Naive thymus-derived CD8-positive, alpha-beta T cell (primary cell): ENCODE measurements at regions not wholly inside any gene's neighbourhood (a gene's known extent, or its start where the extent isn't known, plus 50 kb on each side); places are given as distances from the start of the nearest gene placed in this dataset.

Experiments
- ATAC-seq, 2 donors: fragments of 150-1000 bp; cut with Tn5 transposase in 1 of 2; sonication (Bioruptor Pico), chemical (Tn5 transposase) in 1 of 2; 1 replicate in 1 of 2; 2 replicates in 1 of 2; pipeline ENCODE4 v1.10.0; 2021; ENCODE audit warnings: mild to moderate bottlenecking in 2 of 2, moderate library complexity in 2 of 2
- POLR2A ChIA-PET: fragments of 350-600 bp; sonication (Branson Sonifier 250); formaldehyde crosslinking; loops from one replicate; lab custom pipeline; 2021; ENCODE audit warnings: antibody characterized with exemption; lab: Charles Lee
- DNase-seq, 10 donors: peaks; one replicate each; pipeline versions ENCODE4 v3.0.0 to v3.0.0-alpha.2; 2020 to 2022
- H3K27ac Mint-ChIP-seq, 10 donors: one replicate each; pipeline ENCODE4 v1.8.0; 2020 to 2022; ENCODE audit warnings: mild to moderate bottlenecking in 10 of 10, mixed read lengths in 10 of 10, moderate library complexity in 4 of 10, inconsistent platforms in 1 of 10
- H3K27me3 Mint-ChIP-seq, 5 donors: one replicate each; pipeline ENCODE4 v1.8.0; 2021 to 2022; ENCODE audit warnings: mixed read lengths in 5 of 5
- H3K36me3 Mint-ChIP-seq, 3 donors: one replicate each; pipeline ENCODE4 v1.8.0; 2020 to 2022; ENCODE audit warnings: mixed read lengths in 3 of 3, mild to moderate bottlenecking in 2 of 3, inconsistent platforms in 1 of 3
- H3K4me1 Mint-ChIP-seq, 4 donors: one replicate each; pipeline ENCODE4 v1.8.0; 2021 to 2022; ENCODE audit warnings: mixed read lengths in 4 of 4
- H3K4me3 Mint-ChIP-seq, 10 donors: one replicate each; pipeline ENCODE4 v1.8.0; 2020 to 2022; ENCODE audit warnings: mild to moderate bottlenecking in 10 of 10, mixed read lengths in 10 of 10, moderate library complexity in 6 of 10, inconsistent platforms in 1 of 10
- H3K9me3 Mint-ChIP-seq, 9 donors: one replicate each; pipeline ENCODE4 v1.8.0; 2020 to 2022; ENCODE audit warnings: mixed read lengths in 9 of 9, mild to moderate bottlenecking in 3 of 9, inconsistent platforms in 1 of 9, moderate library complexity in 1 of 9

DNA sequence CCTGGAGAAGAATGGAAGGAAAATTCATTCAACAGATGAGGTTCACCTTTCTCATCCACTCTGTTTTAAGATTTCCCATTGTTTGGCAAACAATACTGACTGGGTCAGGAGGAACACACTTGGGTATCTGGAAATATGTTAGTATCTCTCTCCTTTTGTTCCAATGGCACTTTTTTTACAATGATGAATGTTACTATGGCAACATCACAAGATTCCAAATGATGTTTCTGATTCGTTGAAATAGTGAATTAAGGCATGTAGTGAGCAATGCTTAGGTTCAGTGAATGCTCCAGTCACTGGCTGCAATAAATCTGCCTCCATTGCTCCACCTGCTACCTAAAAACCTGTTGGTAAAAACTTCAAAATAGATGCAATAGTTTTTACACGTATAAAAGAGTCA, 392.8 kb downstream of the DNAH5 start:
- ATAC-seq = no peak
- no peak overlapping the region for H3K4me3 Mint-ChIP-seq
- POLR2A ChIA-PET = no interaction called here
- no peak overlapping the region for H3K27ac Mint-ChIP-seq
- peaks cover 0 to 8% (median 0%) of the 10 kb centered on the region in 9 donors for H3K9me3 Mint-ChIP-seq
- no peak for DNase-seq
- no peaks in the 10 kb centered on the region for H3K36me3 Mint-ChIP-seq
- no peaks in the 10 kb centered on the region for H3K27me3 Mint-ChIP-seq
- no peaks in the 10 kb centered on the region for H3K4me1 Mint-ChIP-seq

DNA sequence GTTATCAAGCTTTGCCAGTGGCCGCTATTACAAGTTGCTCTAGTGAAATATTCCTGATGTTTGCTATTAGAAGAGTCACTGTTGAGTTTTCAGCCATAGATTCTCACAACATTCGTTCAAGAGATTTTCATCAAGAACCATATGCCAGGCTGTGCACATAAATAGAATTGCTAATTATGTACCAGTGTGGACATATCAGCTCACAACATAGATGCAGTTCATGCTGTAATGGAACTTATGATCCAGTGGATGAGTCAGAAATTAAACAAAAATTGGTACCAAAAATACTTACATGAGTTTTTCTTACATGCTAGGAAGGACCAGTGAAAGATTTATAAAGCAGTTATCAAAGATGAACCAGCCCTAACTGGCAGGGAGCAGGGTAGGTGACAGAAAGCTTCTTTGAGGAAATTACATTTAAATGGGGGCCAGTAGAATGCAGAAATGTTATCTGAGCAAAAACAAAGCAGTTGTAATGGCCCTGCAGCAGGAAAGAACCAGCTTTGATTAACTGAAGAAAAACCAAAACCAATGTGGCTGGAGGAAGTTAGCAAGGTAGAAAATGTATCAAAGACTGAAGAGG, 404.2 kb downstream of the DNAH5 start:
- no peaks in the 10 kb centered on the region for H3K4me1 Mint-ChIP-seq
- POLR2A ChIA-PET = no interaction called here
- no peaks in the 10 kb centered on the region for H3K36me3 Mint-ChIP-seq
- no peaks in the 10 kb centered on the region for H3K27me3 Mint-ChIP-seq
- peaks cover 0 to 32% (median 9%) of the 10 kb centered on the region in 9 donors for H3K9me3 Mint-ChIP-seq
- no peak for DNase-seq
- H3K4me3 Mint-ChIP-seq = no peak overlapping the region
- ATAC-seq = no peak
- H3K27ac Mint-ChIP-seq = no peak overlapping the region

DNA sequence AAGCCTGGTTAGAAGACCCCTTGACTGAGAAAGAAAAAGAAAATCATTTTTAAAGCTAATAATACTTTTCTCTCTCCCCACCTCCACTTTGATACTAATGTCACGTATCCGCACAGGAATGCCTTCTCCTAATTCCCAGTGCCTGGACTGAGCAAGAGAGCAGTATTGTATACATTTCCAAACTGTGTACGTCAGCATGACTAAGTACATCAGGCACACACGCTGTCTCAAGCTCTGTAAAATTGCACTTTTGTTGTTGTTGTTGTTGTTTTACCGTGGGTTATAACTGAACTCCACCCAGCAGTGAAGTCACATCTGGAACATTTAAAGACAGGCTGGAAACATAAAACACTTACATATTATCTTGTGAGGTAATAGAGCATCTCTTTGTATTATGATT, 407.6 kb downstream of the DNAH5 start:
- H3K27ac Mint-ChIP-seq = no peak overlapping the region
- POLR2A ChIA-PET = no interaction called here
- peaks cover 0 to 11% (median 4%) of the 10 kb centered on the region in 9 donors for H3K9me3 Mint-ChIP-seq
- DNase-seq (no peak), ATAC-seq (no peak)
- no peaks in the 10 kb centered on the region for H3K27me3 Mint-ChIP-seq
- H3K4me3 Mint-ChIP-seq = no peak overlapping the region
- no peaks in the 10 kb centered on the region for H3K4me1 Mint-ChIP-seq
- H3K36me3 Mint-ChIP-seq = no peaks in the 10 kb centered on the region

DNA sequence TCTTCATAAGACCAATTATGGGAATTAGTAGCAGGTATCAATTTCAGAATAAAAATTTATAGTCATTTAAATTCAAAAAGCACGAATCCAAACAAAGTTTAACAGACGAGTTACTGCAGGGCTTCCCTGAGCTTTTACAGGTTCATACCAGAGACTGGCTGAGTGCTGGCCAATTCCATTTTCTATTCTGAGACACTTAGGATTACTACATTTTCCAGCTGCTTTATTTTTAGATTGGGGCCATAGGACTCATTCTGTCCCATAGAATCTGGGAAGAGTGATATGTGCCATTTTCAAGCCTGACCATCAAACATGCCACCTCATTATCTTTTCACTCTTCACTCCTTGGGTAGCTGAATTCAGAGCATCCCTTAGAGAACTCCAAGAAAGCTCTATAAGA, 410.7 kb downstream of the DNAH5 start:
- POLR2A ChIA-PET = no interaction called here
- Mint-ChIP-seq H3K27ac (no peak overlapping the region), H3K36me3 (no peaks in the 10 kb centered on the region), H3K27me3 (no peaks in the 10 kb centered on the region), H3K4me3 (no peak overlapping the region), H3K4me1 (no peaks in the 10 kb centered on the region), H3K9me3 (peaks cover 0 to 9% (median 4%) of the 10 kb centered on the region in 9 donors)
- no peak for DNase-seq
- no peak for ATAC-seq

DNA sequence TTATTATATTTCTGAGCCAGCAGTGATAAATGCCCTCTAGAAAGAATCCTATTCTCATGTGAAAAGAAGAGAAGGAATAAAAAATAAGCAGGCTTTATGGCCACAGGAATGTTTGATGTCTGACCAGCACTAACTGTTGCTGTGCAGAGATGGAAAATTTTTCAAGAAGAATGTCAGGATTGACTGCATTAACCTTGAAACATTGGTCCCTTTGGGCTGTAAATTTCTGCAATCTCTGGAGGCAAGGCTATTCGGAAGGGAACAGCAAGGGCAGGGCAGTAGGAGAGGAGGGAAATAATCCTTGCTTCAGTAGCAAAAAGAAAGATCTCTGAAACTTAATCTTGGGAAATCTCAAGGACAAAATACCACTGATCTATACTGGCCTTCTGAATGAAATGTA, 415.2 kb downstream of the DNAH5 start:
- no peak for ATAC-seq

DNA sequence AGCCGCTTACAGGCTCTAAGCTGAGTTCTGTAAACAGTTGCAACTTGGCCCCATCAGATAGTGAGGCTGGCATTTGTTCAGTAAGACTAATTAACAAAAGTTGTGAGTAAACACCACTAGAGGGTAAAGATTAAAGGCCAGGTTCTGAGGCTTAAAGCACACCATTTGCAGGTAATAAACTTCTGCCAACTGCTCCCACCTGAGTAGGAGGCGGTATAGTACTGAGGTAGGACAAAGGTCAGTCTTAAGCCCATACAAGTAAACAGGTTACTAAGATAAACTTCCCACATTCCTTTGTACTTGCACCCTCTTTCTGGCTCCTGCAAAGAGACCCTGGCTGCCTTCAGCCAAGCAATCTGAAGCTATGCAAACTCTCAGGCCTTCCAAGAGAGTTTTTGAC, 419.6 kb downstream of the DNAH5 start:
- Mint-ChIP-seq H3K36me3 (no peaks in the 10 kb centered on the region), H3K4me1 (no peaks in the 10 kb centered on the region), H3K27ac (no peak overlapping the region), H3K9me3 (peaks cover 0 to 19% (median under 1%) of the 10 kb centered on the region in 9 donors), H3K4me3 (no peak overlapping the region), H3K27me3 (no peaks in the 10 kb centered on the region)
- ATAC-seq (no peak), DNase-seq (no peak)
- POLR2A ChIA-PET = no interaction called here

More for the DNA sequence above, 415.2 kb downstream of the DNAH5 start:
- no peak overlapping the region for H3K4me3 Mint-ChIP-seq
- no peak overlapping the region for H3K27ac Mint-ChIP-seq
- H3K27me3 Mint-ChIP-seq = no peaks in the 10 kb centered on the region
- no peaks in the 10 kb centered on the region for H3K4me1 Mint-ChIP-seq
- POLR2A ChIA-PET = no interaction called here
- peaks cover 0 to 4% (median 0%) of the 10 kb centered on the region in 9 donors for H3K9me3 Mint-ChIP-seq
- DNase-seq = no peak
- no peaks in the 10 kb centered on the region for H3K36me3 Mint-ChIP-seq

DNA sequence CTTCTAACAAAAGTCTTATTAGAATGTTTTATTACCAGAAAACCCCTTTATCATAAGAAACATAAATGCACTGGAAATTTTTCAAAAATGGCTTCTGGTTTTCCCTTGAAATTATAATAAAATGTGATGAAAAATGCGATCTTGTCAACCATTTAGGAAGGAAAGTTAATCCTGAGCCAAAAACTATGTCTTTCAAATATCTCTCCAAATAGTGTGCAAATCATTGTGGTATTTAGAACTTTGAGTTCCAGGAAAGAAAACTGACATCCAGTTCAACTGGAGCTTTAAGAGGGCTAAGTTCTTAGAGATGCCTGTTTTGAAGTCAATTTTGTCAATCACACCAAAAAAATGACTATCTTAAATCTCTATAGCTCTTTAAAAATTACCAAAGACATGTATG, 425.4 kb downstream of the DNAH5 start:
- Mint-ChIP-seq H3K27ac (no peak overlapping the region), H3K4me1 (no peaks in the 10 kb centered on the region), H3K4me3 (no peak overlapping the region), H3K27me3 (no peaks in the 10 kb centered on the region), H3K36me3 (no peaks in the 10 kb centered on the region), H3K9me3 (peaks cover 0 to 19% (median 3%) of the 10 kb centered on the region in 9 donors)
- ATAC-seq (no peak), DNase-seq (no peak)
- POLR2A ChIA-PET = no interaction called here

DNA sequence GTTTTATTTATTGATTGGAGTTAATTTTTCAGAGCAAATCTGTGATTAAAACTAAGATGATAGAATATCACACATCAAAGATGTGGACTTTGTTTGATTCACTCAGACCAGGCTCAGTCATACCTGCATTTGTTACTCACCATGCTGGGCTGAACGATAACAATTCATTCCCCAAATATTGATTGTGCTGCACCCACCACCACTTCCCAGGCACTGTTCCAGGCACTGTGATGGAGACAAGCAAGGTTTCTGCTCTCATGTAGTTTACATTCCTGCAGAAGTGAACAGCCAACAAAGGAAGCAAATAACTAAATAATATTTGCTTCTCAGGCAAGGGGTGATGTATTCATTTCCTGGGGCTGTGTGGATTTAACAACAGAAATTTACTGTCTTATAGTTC, 428.3 kb downstream of the DNAH5 start:
- no peak for DNase-seq
- no peak overlapping the region for H3K4me3 Mint-ChIP-seq
- H3K27ac Mint-ChIP-seq = no peak overlapping the region
- H3K36me3 Mint-ChIP-seq = no peaks in the 10 kb centered on the region
- ATAC-seq = no peak
- H3K27me3 Mint-ChIP-seq = no peaks in the 10 kb centered on the region
- H3K4me1 Mint-ChIP-seq = no peaks in the 10 kb centered on the region
- H3K9me3 Mint-ChIP-seq = peaks cover 0 to 16% (median 3%) of the 10 kb centered on the region in 9 donors
- POLR2A ChIA-PET = no interaction called here

DNA sequence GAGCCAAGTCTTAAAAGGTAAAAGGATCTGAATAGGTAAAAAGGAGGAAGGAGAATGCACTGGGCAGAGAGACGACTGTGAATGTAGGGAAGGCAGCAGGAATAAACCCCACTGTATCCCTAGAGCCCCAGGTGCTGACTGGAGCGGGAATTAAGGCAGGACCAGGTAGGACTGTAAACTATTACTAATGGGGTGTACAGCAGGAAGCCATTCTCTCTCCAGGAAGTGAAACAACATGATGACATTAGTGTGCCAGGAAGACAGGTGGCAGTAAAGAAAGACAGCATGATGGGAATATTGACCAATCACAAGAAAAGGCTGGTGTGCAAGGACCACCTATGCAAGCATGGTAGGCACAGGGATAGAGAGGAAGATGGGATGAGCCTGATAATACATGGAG, 433.0 kb downstream of the DNAH5 start:
- ATAC-seq (no peak), DNase-seq (no peak)
- Mint-ChIP-seq H3K27ac (no peak overlapping the region), H3K4me1 (no peaks in the 10 kb centered on the region), H3K4me3 (no peak overlapping the region), H3K36me3 (no peaks in the 10 kb centered on the region), H3K9me3 (peaks cover 0 to 18% (median 4%) of the 10 kb centered on the region in 9 donors), H3K27me3 (no peaks in the 10 kb centered on the region)
- POLR2A ChIA-PET = no interaction called here

DNA sequence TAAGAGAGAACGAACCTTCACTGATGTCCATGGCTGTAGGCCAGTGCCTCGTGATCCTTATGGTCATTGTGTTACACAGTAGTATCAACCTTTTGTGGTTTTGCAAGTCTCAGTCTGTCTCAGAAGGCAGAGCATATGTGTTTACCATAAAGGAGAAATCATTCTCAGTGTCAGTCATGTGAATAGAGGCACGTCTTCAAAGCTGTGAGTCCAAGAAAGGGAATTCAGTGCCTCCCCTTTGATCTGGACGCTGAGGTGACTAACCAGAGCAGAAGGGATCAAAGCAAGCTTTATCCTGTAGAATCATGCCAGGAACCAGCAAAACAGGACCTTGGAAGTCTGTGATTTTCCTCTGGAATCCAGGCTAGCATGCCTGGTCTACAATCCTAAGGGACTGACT, 433.9 kb downstream of the DNAH5 start:
- H3K36me3 Mint-ChIP-seq = no peaks in the 10 kb centered on the region
- H3K27ac Mint-ChIP-seq = no peak overlapping the region

DNA sequence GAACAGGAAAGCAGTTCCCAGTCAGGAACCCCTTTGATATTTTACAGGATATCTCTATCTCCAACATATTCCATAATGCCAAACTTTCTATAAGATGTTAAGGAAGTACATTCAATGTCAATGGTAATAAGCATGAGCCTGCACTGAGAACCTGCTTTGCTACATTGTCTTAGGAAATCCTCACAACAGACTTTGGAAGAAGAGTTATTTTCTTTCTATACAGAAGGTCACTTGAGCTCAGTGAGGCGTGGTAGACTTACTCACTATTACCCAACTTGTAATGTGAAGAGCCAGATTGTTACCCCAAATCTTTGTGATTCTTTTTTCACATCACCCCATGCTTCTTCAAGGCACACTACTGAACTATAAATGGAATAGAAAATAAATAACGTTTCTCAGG, 435.9 kb downstream of the DNAH5 start:
- POLR2A ChIA-PET = no interaction called here
- H3K27me3 Mint-ChIP-seq = no peaks in the 10 kb centered on the region
- ATAC-seq = no peak
- DNase-seq = no peak
- H3K27ac Mint-ChIP-seq = peak overlapping the region in 1 of 10 donors; percentile 69
- H3K4me3 Mint-ChIP-seq = no peak overlapping the region
- H3K9me3 Mint-ChIP-seq = peaks cover 0 to 27% (median 6%) of the 10 kb centered on the region in 9 donors
- no peaks in the 10 kb centered on the region for H3K4me1 Mint-ChIP-seq
- H3K36me3 Mint-ChIP-seq = no peaks in the 10 kb centered on the region

More for the DNA sequence above, 433.9 kb downstream of the DNAH5 start:
- Mint-ChIP-seq H3K4me1 (no peaks in the 10 kb centered on the region), H3K9me3 (peaks cover 0 to 27% (median 4%) of the 10 kb centered on the region in 9 donors), H3K27me3 (no peaks in the 10 kb centered on the region), H3K4me3 (no peak overlapping the region)
- ATAC-seq (no peak), DNase-seq (no peak)
- POLR2A ChIA-PET = no interaction called here

DNA sequence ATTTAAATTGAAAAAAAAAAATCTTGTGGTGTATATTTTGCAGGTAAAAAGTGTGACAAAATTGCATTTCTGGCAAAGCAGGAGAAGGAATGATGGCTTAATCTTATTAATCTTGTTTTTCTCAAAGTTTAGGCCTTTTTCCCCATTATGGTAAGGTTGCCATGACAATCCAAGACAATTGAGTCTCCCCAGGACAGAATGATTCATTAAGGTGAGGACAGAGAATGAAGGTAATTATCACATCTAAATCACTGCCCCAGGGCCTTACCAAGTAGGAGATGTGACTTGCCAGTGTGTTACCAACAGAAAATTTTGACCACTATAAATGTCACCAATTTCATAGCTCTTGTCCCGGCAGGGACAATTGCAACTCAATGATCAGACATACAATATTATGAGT, 439.2 kb downstream of the DNAH5 start:
- Mint-ChIP-seq H3K9me3 (peaks cover 0 to 40% (median 7%) of the 10 kb centered on the region in 9 donors), H3K27ac (no peak overlapping the region), H3K36me3 (no peaks in the 10 kb centered on the region), H3K4me1 (no peaks in the 10 kb centered on the region), H3K27me3 (no peaks in the 10 kb centered on the region), H3K4me3 (no peak overlapping the region)
- DNase-seq (no peak), ATAC-seq (no peak)
- POLR2A ChIA-PET = no interaction called here

DNA sequence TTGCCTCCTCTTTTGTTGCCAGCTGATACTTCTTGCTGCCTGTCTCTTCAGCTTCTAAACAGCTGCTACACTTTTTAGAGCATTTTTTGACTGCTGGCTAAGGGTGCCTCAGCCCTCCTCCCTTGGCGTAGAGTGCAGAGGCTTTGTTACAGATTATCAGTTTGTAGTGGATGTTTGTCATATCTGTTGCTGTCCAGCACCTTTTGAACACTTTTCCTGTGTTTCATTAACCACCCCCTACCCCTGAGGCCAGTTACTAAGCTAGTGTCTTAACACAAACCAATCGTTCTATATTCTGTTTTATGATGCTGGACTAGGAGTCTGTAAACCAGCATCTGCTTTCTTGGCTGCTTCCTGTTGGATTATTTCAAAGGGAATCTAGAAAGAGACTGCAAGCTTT, 441.5 kb downstream of the DNAH5 start:
- ATAC-seq = no peak
- no peak for DNase-seq
- H3K4me3 Mint-ChIP-seq = no peak overlapping the region
- peaks cover 0 to 2% (median 0%) of the 10 kb centered on the region in 5 donors for H3K27me3 Mint-ChIP-seq
- POLR2A ChIA-PET = no interaction called here
- H3K9me3 Mint-ChIP-seq = peaks cover 0 to 44% (median 8%) of the 10 kb centered on the region in 9 donors
- no peaks in the 10 kb centered on the region for H3K36me3 Mint-ChIP-seq
- H3K27ac Mint-ChIP-seq = no peak overlapping the region
- no peaks in the 10 kb centered on the region for H3K4me1 Mint-ChIP-seq

DNA sequence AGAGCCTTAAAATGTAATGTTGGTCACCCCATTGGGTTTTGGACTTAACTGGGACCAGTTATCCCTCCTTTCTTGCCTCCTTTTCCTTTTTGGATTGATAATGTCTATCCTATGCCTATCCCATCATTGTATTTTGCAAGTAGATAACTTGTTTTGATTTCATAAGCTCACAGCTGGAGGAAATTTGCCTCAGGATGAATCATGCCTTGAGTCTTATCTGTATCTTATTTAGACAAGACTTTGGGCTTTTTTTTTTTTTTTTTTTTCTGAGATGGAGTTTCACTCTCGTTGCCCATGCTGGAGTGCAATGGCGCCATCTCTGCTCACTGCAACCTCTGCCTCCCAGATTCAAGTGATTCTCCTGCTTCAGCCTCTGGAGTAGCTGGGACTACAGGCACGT, 443.3 kb downstream of the DNAH5 start:
- POLR2A ChIA-PET = no interaction called here
- no peaks in the 10 kb centered on the region for H3K4me1 Mint-ChIP-seq
- DNase-seq (no peak), ATAC-seq (no peak)
- H3K9me3 Mint-ChIP-seq = peaks cover 0 to 43% (median 7%) of the 10 kb centered on the region in 9 donors
- H3K4me3 Mint-ChIP-seq = no peak overlapping the region
- peaks cover 0 to 2% (median 0%) of the 10 kb centered on the region in 5 donors for H3K27me3 Mint-ChIP-seq
- H3K27ac Mint-ChIP-seq = no peak overlapping the region
- no peaks in the 10 kb centered on the region for H3K36me3 Mint-ChIP-seq
